PC-3 (cell line): ENCODE measurements at regions not wholly inside any gene's neighbourhood (a gene's known extent, or its start where the extent isn't known, plus 50 kb on each side); places are given as distances from the start of the nearest gene placed in this dataset.

Experiments used
- EZH2phosphoT487 ChIP-seq: fragments of 300-600 bp; sonication (generic); IDR thresholded peaks from 2 replicates; pipeline ENCODE4 v1.6.1; 2018; ENCODE audit warnings: mild to moderate bottlenecking, antibody characterized with exemption, low read length, borderline replicate concordance
- TF ChIP-seq, protein P1 (sequence below): fragments of 300-600 bp; sonication (generic); conservative IDR thresholded peaks from 2 replicates; pipeline ENCODE4 v1.5.1; 2017; ENCODE audit warnings: antibody characterized with exemption, low read depth, mild to moderate bottlenecking, low read length

DNA sequence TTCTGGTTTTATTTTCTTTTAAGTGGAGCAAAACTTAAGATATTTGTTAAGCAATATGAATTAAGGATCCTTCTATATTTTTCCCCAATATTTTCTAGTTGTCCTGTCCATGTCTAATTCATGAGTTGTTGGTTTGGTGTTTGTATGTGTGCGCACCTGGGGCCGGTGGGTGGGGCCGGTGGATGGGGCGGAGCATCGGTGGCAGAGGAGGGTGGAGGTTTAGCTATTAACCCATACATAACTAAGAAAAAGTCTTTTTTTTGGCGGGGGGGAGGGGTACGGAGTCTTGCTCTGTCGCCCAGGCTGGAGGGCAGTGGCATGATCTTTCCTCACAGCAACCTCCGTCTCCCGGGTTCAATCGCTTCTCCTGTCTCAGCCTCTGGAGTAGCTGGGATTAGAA is 489.8 kb downstream of the PDGFC start:
- TF ChIP-seq, protein P1, sequence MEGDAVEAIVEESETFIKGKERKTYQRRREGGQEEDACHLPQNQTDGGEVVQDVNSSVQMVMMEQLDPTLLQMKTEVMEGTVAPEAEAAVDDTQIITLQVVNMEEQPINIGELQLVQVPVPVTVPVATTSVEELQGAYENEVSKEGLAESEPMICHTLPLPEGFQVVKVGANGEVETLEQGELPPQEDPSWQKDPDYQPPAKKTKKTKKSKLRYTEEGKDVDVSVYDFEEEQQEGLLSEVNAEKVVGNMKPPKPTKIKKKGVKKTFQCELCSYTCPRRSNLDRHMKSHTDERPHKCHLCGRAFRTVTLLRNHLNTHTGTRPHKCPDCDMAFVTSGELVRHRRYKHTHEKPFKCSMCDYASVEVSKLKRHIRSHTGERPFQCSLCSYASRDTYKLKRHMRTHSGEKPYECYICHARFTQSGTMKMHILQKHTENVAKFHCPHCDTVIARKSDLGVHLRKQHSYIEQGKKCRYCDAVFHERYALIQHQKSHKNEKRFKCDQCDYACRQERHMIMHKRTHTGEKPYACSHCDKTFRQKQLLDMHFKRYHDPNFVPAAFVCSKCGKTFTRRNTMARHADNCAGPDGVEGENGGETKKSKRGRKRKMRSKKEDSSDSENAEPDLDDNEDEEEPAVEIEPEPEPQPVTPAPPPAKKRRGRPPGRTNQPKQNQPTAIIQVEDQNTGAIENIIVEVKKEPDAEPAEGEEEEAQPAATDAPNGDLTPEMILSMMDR, result no peak
- TF ChIP-seq EZH2phosphoT487, result no peak
